Liver (tissue), 3 donors: ENCODE measurements at regions not wholly inside any gene's neighbourhood (a gene's known extent, or its start where the extent isn't known, plus 50 kb on each side); places are given as distances from the start of the nearest gene placed in this dataset.

Experiments used
- ATF3 ChIP-seq: IDR thresholded peaks from 2 replicates; pipeline ENCODE4 v1.6.1; 2016; ENCODE audit warnings: antibody characterized with exemption
- CTCF ChIP-seq: fragments of 150-350 bp; IDR thresholded peaks from 2 replicates; pipeline ENCODE4 v1.5.1; 2017; ENCODE audit warnings: improper control_type of control experiment, low read depth, low read length; ENCODE audit not compliant: missing input control
- RAD21 ChIP-seq, 2 donors: IDR thresholded peaks; 2 replicates each; pipeline ENCODE4 v1.6.1; 2016; ENCODE audit warnings: antibody characterized with exemption in 2 of 2, mild to moderate bottlenecking in 2 of 2
- YY1 ChIP-seq: IDR thresholded peaks from 2 replicates; pipeline ENCODE4 v1.6.1; 2016; ENCODE audit warnings: antibody characterized with exemption, mild to moderate bottlenecking
- TF ChIP-seq, protein P1 (sequence below): IDR thresholded peaks from 2 replicates; pipeline ENCODE4 v1.6.1; 2016; ENCODE audit warnings: antibody characterized with exemption
- donor health status: healthy.
- donor health status: healthy.

DNA sequence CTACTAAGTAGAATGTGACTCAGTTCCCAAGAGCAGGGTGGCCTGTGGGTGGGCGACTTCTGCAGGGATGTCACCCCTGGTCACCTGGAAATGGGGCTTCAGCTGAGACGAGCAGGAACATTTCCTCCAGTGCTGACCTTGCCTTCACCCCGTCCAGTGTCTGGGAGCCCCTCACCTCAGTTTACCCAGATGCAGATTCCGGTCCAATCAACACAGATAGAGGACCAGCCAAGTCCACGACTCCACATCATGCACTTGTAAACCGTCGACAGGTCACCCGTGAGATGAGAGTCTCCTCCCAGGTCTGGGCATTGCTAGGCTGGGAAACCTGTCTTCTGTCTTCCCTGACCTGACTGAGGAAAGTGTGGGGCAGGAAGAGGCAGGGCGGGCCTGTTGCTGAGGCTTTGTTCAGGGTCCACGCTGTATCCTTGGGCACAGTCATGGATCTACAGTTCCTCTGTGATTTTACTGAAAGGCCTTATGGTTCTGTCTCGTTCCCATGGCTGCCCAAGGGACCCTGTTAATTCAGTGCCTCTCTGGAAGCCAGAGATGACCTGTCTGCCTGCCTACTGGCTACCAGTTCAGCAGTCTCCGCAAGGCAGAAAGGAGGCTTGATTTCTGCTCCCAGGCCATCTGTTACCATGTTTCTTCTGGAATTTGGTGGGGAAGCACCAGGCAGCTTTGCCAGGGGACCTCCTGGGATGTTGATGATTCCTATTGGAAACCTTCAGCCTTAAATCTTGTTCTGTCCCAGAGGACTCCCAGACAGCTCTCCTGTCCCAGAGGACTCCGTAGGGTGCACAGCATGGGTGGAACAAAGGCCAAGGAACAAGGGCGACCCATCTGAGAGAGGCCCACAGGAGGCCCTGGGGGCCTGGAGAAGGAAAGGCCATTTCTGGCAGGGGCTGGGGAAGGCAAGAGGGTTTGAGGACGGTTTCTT lies 288.5 kb upstream of the RTL1 start:
- TF ChIP-seq CTCF (no peak), RAD21 (IDR thresholded peaks at IDR 0.05) (no peak), ATF3 (no peak), YY1 (no peak)
- TF ChIP-seq, protein P1, sequence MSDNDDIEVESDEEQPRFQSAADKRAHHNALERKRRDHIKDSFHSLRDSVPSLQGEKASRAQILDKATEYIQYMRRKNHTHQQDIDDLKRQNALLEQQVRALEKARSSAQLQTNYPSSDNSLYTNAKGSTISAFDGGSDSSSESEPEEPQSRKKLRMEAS = no peak
